Activated naive CD8-positive, alpha-beta T cell treated with anti-CD3 and anti-CD28 coated beads, Interleukin-2, amount 10 ng/mL, durations not matched to agents 7 days and 5 days (primary cell): ENCODE measurements at regions not wholly inside any gene's neighbourhood (a gene's known extent, or its start where the extent isn't known, plus 50 kb on each side); places are given as distances from the start of the nearest gene placed in this dataset.

Experiments
- ATAC-seq: fragments of 150-1000 bp; cut with Tn5 transposase; one replicate; pipeline ENCODE4 v1.10.0; 2021; ENCODE audit warnings: low read depth, moderate library complexity
- POLR2A ChIA-PET: fragments of 350-600 bp; sonication (Branson Sonifier 250); formaldehyde crosslinking; loops from one replicate; lab custom pipeline; 2021; ENCODE audit warnings: antibody characterized with exemption; lab: Charles Lee
- DNase-seq: peaks from one replicate; pipeline ENCODE4 v3.0.0; 2021
- H3K27ac Mint-ChIP-seq: one replicate; pipeline ENCODE4 v1.8.0; 2022; ENCODE audit warnings: mild to moderate bottlenecking, mixed read lengths
- H3K27me3 Mint-ChIP-seq: one replicate; pipeline ENCODE4 v1.8.0; 2022; ENCODE audit warnings: mild to moderate bottlenecking, moderate library complexity, mixed read lengths
- H3K36me3 Mint-ChIP-seq: one replicate; pipeline ENCODE4 v1.8.0; 2021; ENCODE audit warnings: mild to moderate bottlenecking, mixed read lengths
- H3K4me1 Mint-ChIP-seq: one replicate; pipeline ENCODE4 v1.8.0; 2021; ENCODE audit warnings: mixed read lengths
- H3K4me3 Mint-ChIP-seq: one replicate; pipeline ENCODE4 v1.8.0; 2022; ENCODE audit warnings: mild to moderate bottlenecking, moderate library complexity, mixed read lengths
- H3K9me3 Mint-ChIP-seq: one replicate; pipeline ENCODE4 v1.8.0; 2021; ENCODE audit warnings: mixed read lengths

- H3K4me1 Mint-ChIP-seq = no peaks in the 10 kb centered on the region
- peaks cover 2% of the 10 kb centered on the region for H3K27me3 Mint-ChIP-seq
- H3K4me3 Mint-ChIP-seq = no peak overlapping the region
- ATAC-seq (no peak), DNase-seq (no peak)
- H3K36me3 Mint-ChIP-seq = no peaks in the 10 kb centered on the region
- no peak overlapping the region for H3K27ac Mint-ChIP-seq
- POLR2A ChIA-PET = no interaction called here
- H3K9me3 Mint-ChIP-seq = peaks cover 3% of the 10 kb centered on the region
Measured at GRCh38 chr14:98736701-98737338, 535.2 kb downstream of the BCL11B start.

- POLR2A ChIA-PET = no interaction called here
- DNase-seq (no peak), ATAC-seq (no peak)
- Mint-ChIP-seq H3K4me3 (no peak overlapping the region), H3K9me3 (peaks cover 2% of the 10 kb centered on the region), H3K36me3 (no peaks in the 10 kb centered on the region), H3K4me1 (peaks cover 2% of the 10 kb centered on the region), H3K27ac (no peak overlapping the region), H3K27me3 (peaks cover 2% of the 10 kb centered on the region)
Measured at GRCh38 chr14:98741523-98741922, 530.5 kb downstream of the BCL11B start.

GRCh38 chr14:98742001-98742400 is 530.0 kb downstream of the BCL11B start:
- POLR2A ChIA-PET = no interaction called here
- Mint-ChIP-seq H3K27ac (no peak overlapping the region), H3K9me3 (peaks cover 2% of the 10 kb centered on the region)

GRCh38 chr14:98743536-98743935 is 528.5 kb downstream of the BCL11B start:
- ATAC-seq = no peak
- POLR2A ChIA-PET = no interaction called here
- Mint-ChIP-seq H3K27me3 (peaks cover 2% of the 10 kb centered on the region), H3K9me3 (peaks cover 2% of the 10 kb centered on the region), H3K4me1 (peaks cover 2% of the 10 kb centered on the region), H3K4me3 (no peak overlapping the region), H3K36me3 (no peaks in the 10 kb centered on the region), H3K27ac (no peak overlapping the region)
- no peak for DNase-seq

More at GRCh38 chr14:98742001-98742400, 530.0 kb downstream of the BCL11B start:
- H3K27me3 Mint-ChIP-seq = peaks cover 2% of the 10 kb centered on the region
- no peaks in the 10 kb centered on the region for H3K36me3 Mint-ChIP-seq
- no peak for ATAC-seq
- peaks cover 2% of the 10 kb centered on the region for H3K4me1 Mint-ChIP-seq
- DNase-seq = no peak
- no peak overlapping the region for H3K4me3 Mint-ChIP-seq

GRCh38 chr14:98748966-98749365 is 523.0 kb downstream of the BCL11B start:
- POLR2A ChIA-PET = no interaction called here
- Mint-ChIP-seq H3K27me3 (no peaks in the 10 kb centered on the region), H3K4me1 (no peaks in the 10 kb centered on the region), H3K9me3 (peaks cover 2% of the 10 kb centered on the region), H3K36me3 (peaks cover 4% of the 10 kb centered on the region), H3K4me3 (no peak overlapping the region), H3K27ac (no peak overlapping the region)
- DNase-seq (no peak), ATAC-seq (no peak)

- Mint-ChIP-seq H3K9me3 (peaks cover 8% of the 10 kb centered on the region), H3K4me3 (no peak overlapping the region), H3K27me3 (no peaks in the 10 kb centered on the region), H3K27ac (no peak overlapping the region), H3K36me3 (peaks cover 8% of the 10 kb centered on the region), H3K4me1 (peaks cover 4% of the 10 kb centered on the region)
- DNase-seq (no peak), ATAC-seq (no peak)
- POLR2A ChIA-PET = no interaction called here
Measured at GRCh38 chr14:98751110-98751509, 520.9 kb downstream of the BCL11B start.

GRCh38 chr14:98752660-98753059 is 519.3 kb downstream of the BCL11B start:
- POLR2A ChIA-PET = no interaction called here
- ATAC-seq = no peak
- no peak overlapping the region for H3K4me3 Mint-ChIP-seq
- peaks cover 8% of the 10 kb centered on the region for H3K36me3 Mint-ChIP-seq
- peak overlapping the region; percentile 13 for H3K27ac Mint-ChIP-seq
- peaks cover 4% of the 10 kb centered on the region for H3K4me1 Mint-ChIP-seq
- H3K27me3 Mint-ChIP-seq = no peaks in the 10 kb centered on the region
- peaks cover 10% of the 10 kb centered on the region for H3K9me3 Mint-ChIP-seq
- DNase-seq = no peak

- POLR2A ChIA-PET = no interaction called here
- H3K4me1 Mint-ChIP-seq = peaks cover 4% of the 10 kb centered on the region
- H3K9me3 Mint-ChIP-seq = peaks cover 10% of the 10 kb centered on the region
- ATAC-seq (no peak), DNase-seq (no peak)
- H3K27me3 Mint-ChIP-seq = no peaks in the 10 kb centered on the region
- no peak overlapping the region for H3K4me3 Mint-ChIP-seq
- peaks cover 8% of the 10 kb centered on the region for H3K36me3 Mint-ChIP-seq
- no peak overlapping the region for H3K27ac Mint-ChIP-seq
Measured at GRCh38 chr14:98754343-98755020, 517.5 kb downstream of the BCL11B start.

- Mint-ChIP-seq H3K9me3 (peaks cover 13% of the 10 kb centered on the region), H3K36me3 (peaks cover 7% of the 10 kb centered on the region), H3K4me1 (peaks cover 4% of the 10 kb centered on the region), H3K27me3 (no peaks in the 10 kb centered on the region), H3K27ac (no peak overlapping the region), H3K4me3 (no peak overlapping the region)
- POLR2A ChIA-PET = no interaction called here
- ATAC-seq (no peak), DNase-seq (no peak)
Measured at GRCh38 chr14:98756749-98757148, 515.2 kb downstream of the BCL11B start.

GRCh38 chr14:98758440-98758839 is 513.6 kb downstream of the BCL11B start:
- Mint-ChIP-seq H3K27ac (no peak overlapping the region), H3K4me1 (peaks cover 4% of the 10 kb centered on the region), H3K9me3 (peaks cover 20% of the 10 kb centered on the region), H3K27me3 (no peaks in the 10 kb centered on the region), H3K4me3 (no peak overlapping the region), H3K36me3 (peaks cover 14% of the 10 kb centered on the region)
- ATAC-seq (no peak), DNase-seq (no peak)
- POLR2A ChIA-PET = no interaction called here

- H3K36me3 Mint-ChIP-seq = peaks cover 9% of the 10 kb centered on the region
- H3K9me3 Mint-ChIP-seq = peaks cover 15% of the 10 kb centered on the region
- H3K4me1 Mint-ChIP-seq = no peaks in the 10 kb centered on the region
- POLR2A ChIA-PET = no interaction called here
- DNase-seq = no peak
- H3K4me3 Mint-ChIP-seq = no peak overlapping the region
- ATAC-seq = no peak
- H3K27ac Mint-ChIP-seq = no peak overlapping the region
- peaks cover 2% of the 10 kb centered on the region for H3K27me3 Mint-ChIP-seq
Measured at GRCh38 chr14:98761993-98762392, 510.0 kb downstream of the BCL11B start.

GRCh38 chr14:98766818-98767217 is 505.2 kb downstream of the BCL11B start:
- POLR2A ChIA-PET = no interaction called here
- no peaks in the 10 kb centered on the region for H3K4me1 Mint-ChIP-seq
- ATAC-seq (no peak), DNase-seq (no peak)
- H3K9me3 Mint-ChIP-seq = peaks cover 12% of the 10 kb centered on the region
- peaks cover 5% of the 10 kb centered on the region for H3K27me3 Mint-ChIP-seq
- peaks cover 9% of the 10 kb centered on the region for H3K36me3 Mint-ChIP-seq
- H3K27ac Mint-ChIP-seq = no peak overlapping the region
- H3K4me3 Mint-ChIP-seq = no peak overlapping the region

GRCh38 chr14:98769326-98769725 is 502.7 kb downstream of the BCL11B start:
- Mint-ChIP-seq H3K4me3 (no peak overlapping the region), H3K27me3 (peaks cover 5% of the 10 kb centered on the region), H3K27ac (no peak overlapping the region), H3K4me1 (no peaks in the 10 kb centered on the region), H3K36me3 (no peaks in the 10 kb centered on the region), H3K9me3 (peaks cover 3% of the 10 kb centered on the region)
- POLR2A ChIA-PET = no interaction called here
- DNase-seq (no peak), ATAC-seq (no peak)

- Mint-ChIP-seq H3K9me3 (peaks cover 2% of the 10 kb centered on the region), H3K4me3 (no peak overlapping the region), H3K27me3 (peaks cover 5% of the 10 kb centered on the region), H3K36me3 (no peaks in the 10 kb centered on the region), H3K4me1 (no peaks in the 10 kb centered on the region), H3K27ac (no peak overlapping the region)
- POLR2A ChIA-PET = no interaction called here
- no peak for DNase-seq
- ATAC-seq = no peak
Measured at GRCh38 chr14:98770151-98770550, 501.8 kb downstream of the BCL11B start.
